Inferior parietal cortex (tissue), 1 donor: ENCODE measurements at regions not wholly inside any gene's neighbourhood (a gene's known extent, or its start where the extent isn't known, plus 50 kb on each side); places are given as distances from the start of the nearest gene placed in this dataset.
"Not testable (repeated sequence)": the region's sequence is repeated elsewhere in the genome, so short reads cannot be mapped to it uniquely, and the experiment has no call there.

Source experiments
- DNase-seq: peaks from one replicate; pipeline ENCODE4 v3.0.0-alpha.2; 2016; ENCODE audit errors: extremely low spot score

DNA sequence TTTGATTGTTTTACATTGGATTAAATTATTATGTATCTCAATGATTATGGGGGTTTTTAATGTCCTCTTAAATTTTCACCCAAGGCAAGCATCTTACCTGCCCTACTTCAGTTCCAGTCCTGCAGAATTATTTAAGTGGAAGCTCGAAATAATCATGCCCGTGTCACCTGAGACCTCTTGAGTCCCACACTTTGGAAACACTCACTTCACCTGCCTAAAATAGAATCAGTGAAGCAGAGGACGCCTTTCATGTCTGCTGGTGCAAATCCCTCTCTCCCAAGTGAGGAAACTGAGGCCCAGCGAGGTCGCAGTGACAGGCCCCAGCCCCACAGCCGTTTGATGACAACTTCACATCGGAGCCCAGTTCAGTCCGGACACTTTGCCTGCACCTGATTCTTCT is 284.6 kb downstream of the C16orf95 start:
- DNase-seq: no peak

DNA sequence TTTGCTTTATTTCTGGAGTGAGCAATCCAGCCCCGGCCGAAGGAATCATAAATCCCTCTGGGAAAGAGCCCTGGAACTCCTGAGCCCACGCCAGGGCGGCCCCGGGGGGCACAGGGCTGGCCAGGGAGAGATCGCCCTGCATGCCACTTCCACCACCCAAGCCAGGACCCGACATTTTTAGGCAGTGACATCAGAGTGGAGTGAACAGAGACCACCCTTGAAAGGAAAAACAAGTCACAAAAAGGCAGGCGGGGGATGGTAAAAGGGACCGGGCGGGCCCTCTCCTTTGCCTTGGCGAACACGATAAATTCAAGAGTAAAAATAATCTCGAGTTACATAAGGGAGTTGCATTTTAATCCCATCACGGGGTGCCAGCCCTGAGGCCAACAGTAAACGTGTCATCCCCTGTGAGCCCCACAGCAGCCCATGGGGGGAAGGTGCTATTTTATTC is 284.1 kb downstream of the C16orf95 start:
- no peak for DNase-seq

DNA sequence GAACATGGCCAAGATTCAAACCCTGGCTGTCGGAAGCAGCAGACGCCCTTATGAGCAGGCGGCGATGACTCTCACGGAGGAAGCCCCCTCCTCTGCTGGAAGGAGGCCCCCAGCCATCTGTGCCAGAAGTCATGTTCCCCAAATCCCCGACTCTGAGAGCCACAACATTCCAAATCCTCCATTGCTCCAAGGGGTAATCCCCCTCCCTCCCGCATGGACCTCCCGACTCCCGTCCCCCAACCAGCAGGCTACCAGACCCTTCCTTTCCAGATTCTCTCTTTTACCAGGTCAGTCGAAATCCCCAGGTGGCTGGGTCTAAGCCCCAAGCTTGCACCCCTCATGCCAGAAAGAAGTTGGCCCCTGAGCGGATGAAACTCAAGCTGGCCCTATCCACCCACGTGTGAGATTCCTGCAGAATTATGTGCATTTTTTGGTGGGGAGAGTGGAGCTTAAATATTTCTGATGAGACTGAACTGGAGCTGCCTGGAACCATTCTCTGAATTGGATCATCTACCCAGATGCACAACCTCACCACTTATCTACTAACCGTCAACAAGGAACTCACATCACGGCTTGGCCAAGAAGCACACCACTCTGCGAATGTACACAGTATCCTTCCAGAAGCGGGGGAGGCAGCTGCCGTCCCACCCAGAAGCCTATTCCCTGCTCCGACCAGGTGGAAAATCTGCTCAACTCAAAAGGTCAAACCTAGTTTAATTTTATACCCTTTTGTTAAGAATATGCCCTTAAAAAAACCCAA is 283.5 kb downstream of the C16orf95 start:
- no peak for DNase-seq

DNA sequence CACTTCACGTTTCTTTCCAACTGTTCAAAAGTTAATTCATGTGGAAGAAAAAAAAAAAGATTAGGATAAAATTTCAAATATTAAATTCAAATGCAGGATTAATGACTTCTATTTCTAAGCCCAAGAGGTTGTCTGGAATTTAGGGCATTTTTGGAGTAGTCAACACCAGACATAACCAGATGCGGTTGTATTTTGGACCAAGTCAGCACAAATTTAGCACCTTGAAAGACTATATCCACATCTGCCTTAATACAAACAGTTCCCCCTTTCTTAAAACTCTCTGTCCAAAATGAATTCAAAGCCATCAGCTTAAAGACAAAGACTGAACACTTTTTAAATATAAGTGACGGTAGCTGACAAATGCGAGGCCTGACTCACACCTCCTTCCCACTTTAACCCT is 282.9 kb downstream of the C16orf95 start:
- DNase-seq: no peak

DNA sequence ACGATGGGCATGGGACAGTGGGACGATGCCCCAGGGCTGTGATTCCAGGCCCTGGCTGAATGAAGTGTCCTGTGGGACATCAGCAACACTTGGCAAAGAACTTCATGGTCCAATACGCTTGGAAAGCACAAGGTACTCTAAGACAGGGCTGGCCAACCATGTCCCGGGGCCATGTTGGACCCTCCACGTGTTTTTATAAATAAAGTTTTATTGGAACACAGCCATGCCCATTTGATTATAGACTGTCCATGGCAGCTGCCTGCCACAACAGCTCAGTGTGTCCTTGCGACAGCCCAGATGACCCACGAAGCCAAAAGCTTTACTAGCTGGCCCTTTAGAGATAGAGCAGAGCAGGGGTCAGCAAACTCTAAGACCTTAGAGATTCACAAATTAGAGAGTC is 282.1 kb downstream of the C16orf95 start:
- DNase-seq: no peak

DNA sequence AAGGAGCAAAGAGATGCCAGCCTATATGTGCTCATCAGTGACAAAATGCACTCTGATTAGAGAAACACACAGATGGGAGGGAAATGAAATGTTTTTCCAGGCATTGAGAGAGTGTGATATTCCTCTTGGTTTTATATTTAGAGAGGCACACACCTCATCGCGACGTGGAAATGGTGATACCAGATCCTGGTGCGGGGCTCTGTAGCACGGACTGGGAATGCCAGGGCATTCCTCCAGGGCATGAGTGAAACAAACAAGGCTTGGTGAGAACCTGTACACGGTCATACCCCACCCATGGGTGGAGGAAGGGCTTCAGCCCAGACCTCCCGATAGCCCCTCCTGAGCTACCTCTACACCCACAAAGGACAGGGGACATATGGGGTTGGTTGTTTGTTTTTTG is 280.2 kb downstream of the C16orf95 start:
- no peak for DNase-seq

DNA sequence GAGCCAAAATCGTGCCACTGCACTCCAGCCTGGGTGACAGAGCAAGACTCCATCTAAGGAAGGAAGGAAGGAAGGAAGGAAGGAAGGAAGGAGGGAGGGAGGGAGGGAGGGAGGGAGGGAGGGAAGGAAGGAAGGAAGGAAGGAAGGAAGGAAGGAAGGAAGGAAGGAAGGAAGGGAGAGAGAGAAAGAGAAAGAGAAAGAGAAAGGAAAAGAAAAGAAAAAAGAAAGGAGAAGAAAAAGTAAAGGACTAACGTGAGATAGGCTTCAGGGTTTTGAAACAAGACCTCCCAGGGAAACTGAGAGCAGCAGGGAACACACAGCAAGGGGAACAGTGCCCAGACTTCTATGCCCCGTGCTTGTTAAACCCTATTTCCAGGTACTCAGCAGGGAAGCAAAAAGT is 278.7 kb downstream of the C16orf95 start:
- not testable (repeated sequence) for DNase-seq

DNA sequence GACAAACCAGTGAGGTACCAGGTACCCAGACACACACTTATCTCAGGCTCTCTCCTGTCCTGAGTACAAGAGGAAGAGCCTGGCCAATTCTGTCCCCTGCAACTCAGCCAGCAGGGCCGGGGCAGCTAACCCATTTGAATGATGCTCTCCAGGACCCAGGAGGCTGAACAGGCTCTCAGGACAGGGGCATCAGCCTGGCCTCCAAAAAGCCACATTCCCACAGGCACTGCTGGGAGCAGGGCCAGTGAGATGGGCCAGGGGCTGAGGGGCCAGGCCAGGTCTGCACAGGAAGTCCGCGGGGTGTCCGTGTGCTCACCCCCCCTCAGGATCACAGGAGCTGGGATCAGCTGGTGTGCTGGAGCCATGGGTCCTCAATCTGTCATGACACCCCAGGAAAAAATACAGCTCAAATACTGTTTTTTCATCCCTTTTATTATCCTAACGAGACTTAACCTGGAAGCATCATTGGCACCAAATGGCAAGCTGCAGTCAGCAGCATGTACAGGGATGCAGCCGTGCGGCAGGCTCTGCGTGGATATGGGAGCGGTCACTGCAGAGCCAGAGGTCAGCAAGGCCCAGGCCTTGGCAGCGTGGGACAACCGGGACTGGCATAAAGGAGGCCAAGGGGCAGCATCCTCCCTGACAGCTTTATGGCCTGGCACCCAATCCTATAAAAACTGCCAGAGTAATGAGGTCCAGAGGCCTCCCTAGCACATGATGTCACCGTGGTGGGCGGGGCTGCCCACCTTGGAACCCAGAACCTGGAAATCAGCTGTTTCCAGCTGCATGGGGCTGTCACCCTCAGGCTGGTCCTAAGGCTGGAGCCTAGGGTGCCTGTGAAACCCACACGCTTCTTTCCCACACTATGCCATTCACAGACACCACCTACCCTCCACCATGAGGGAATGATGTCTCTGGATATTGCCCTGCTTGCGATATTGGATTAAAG is 276.7 kb downstream of the C16orf95 start:
- DNase-seq: no peak

DNA sequence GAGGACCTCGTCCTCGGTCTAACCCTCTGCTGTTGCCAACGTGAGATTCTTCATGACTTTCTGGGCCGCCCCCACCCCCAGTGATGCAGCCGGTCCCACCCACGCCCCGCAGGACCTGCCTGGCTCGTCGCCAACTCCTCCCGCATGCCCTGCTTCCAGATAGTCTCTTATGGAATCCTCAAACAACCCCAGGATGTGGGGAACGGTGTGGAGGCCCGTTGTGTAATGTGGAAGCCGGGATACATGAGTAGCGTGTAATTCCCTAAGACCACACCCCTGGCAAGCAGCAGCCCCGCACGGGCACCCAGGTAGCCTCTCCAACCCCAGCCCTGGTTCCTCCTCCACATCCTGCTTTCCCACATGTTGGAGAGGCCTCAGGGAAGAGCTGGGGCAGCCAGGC is 275.9 kb downstream of the C16orf95 start:
- no peak for DNase-seq

DNA sequence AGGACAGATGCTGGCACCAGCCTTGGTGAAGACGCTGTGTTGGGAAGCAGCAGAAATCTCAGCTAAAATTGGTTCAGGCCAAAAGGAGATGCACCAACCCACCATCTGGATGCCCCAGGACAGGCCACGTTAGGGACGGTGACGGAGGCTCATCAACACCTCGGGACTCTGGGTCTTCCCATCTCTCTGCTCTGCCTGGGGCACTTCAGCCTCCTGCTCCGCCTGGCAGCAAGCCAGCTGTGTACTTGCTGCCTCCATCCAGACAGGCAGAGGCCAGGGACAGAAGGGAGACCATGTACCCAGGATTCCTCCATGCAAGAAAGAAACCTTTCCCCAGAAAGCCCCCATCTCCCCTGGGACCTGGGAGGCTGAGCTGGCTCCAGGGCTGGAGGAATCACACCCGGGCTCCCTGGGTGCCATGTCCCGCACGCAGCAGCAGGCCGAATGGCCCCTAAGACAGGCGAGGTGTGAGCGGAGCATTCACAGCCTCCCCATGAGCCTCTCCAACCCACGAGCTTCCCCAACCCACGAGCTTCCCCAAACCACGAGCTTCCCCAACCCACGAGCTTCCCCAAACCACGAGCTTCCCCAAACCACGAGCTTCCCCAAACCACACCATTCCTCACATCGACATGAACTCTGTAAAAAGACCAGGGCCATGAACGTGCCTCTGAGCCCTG is 274.5 kb downstream of the C16orf95 start:
- DNase-seq: no peak

DNA sequence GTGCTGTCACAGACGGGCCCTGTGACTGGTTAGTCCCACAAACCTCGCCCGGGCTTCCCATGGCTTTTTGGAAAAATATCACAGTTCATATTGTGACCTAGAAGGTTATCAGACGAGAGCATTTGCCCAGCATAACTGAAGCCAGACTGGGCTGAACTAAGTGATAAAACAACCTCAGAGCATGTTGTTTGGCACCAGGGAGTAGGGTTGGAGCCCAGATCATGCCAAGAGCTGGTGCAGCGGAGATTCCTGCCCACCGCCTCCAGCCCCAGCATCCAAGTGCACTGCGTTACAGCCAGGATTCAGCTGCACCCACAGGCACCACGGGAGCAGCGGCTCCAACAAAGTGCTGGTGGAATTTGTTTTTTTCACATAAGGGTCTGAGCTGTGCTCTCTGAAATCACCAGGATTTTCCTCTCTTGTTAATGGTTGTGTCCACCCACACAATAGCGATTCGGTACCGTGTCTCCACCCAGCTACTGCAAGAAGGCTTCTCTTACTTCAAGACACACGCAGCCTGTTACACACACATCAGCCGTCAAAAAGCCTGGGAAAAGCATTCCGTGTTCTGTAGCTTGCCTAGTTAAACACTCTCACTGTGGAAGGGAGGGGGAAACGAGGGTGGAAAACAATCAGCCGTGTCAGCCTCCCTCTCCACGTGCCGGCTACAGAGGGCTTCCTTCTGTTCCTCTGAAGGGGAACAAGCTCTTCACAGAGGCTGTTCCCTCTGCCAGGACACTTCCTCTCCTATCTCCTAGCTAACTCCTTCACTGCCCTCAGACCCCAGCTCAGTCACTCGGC is 273.8 kb downstream of the C16orf95 start:
- DNase-seq: peak; percentile 20

DNA sequence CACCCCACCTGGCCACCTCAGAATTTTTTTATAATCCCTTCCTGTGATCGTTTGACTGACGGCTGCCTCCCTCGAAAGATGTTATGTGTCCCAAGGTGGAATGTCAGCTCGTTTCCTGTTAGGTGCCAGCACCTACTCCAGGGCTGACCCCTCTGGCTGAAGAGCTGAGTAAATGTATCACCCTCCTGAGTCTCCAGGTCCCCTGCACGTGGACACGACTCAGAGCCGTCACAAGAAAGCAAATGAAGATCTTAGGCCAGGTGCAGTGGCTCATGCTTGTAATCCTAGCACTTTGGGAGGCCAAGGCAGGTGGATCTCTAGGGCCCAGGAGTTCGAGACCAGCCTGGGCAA is 273.2 kb downstream of the C16orf95 start:
- DNase-seq: no peak

DNA sequence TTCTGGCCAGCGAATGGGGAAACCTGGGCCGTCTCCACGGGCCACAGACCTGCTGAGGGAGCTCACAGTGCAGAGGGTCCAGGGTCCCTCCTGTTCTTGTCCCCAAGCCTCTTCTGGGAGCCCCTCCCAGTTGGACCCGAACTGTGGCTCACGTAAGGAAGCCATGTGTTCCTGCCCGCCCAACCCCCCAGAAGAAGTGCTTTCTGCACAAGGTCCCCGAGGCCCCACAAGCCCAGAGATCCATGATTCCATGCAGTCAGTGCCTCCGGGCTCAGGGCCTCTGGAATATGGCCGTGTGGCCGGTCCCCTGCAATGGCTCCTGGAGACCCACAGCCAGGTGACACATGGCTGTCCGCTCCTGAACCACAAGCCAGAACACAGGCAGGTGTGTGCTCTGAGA is 272.4 kb downstream of the C16orf95 start:
- no peak for DNase-seq

DNA sequence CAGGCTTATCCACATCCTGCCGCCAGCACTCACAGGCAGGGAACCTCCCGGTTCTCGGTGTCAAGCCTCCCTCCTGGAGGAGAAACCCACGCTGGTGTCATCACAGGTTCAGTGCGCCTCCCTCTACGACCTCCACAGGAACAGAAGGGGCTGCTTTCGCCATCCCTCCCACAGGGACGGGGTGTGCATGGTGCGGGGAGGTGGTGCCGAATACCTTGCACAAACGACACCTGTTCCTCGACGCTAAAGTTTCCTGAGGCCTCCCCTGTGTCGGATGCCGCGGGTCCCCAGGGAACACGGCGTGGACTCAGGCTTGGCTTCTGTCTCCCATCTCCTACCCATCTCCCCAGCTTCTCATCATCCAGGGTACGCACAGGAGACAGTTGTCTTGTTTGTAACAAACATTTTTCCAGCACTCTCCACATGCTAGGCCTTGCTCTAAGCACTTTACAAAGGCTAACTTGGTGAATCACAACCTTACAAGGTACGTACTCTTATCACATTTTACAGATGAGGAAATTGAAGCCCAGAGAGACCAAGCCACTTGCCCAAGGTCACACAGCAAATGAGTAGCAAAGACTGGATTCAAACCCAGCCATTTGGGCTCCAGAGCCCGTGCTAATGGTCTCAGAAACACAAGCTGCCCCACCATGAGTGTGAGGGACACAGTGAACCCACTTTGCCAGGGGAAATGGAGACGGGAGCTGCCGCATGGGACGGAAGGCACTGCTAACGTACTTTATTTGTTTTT is 271.6 kb downstream of the C16orf95 start:
- no peak for DNase-seq

DNA sequence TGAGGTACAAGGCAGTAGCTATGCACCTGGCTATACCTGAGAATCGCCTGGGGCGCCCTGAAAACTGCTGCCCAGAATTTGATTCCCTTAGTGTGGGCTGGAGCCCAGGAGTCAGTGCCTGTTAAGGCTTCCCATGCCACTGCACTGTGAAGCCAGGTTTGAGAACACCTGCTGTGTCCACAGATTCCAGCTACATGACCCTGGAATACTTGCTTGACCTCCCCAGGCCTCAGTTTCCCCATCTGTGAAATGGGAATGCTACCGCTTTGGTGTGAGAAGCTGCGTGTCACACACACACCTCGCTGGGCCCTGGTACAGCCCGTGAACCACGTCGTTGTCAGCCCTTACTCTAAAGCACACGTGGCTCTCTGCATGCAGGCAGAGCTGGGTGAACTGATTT is 271.0 kb downstream of the C16orf95 start:
- DNase-seq: no peak

DNA sequence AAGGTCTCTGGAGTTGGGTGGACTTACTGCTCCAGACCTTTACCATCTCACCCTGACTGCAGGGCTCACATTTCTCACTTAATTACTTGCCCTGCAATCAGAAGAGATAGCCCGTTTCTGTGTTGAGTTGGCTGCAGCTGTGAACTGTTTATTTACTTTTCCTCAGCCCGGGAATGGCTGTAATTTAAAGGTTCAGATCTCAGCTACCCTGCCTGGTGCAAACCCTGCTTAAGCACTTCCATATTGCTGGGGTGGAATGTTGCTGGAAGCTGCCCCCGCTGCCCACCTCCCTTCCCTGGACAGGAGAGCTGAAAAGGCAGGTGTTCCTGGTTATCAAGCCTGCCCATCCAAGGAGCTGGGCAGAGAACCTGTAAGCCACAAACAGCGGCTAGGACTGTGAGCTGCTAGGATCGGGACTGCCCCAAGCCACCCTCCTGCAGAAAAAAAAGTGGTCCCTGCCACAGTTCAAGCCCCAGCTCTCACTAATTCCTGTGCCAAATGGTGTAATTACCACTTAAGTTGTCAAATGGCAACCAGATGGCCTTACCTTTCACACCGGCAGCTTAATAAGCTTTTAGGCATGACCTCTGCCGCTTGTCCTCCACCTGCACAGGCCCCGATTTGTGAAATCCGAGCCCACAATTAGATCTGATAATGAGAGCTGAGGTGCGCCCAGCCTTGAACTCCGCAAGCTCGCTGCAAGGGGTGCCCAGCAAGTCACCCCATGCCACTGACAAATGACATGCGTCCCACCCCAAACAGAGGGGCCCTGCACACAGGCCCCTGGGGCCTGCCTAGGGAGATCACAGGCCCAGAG is 269.8 kb downstream of the C16orf95 start:
- DNase-seq: no peak

DNA sequence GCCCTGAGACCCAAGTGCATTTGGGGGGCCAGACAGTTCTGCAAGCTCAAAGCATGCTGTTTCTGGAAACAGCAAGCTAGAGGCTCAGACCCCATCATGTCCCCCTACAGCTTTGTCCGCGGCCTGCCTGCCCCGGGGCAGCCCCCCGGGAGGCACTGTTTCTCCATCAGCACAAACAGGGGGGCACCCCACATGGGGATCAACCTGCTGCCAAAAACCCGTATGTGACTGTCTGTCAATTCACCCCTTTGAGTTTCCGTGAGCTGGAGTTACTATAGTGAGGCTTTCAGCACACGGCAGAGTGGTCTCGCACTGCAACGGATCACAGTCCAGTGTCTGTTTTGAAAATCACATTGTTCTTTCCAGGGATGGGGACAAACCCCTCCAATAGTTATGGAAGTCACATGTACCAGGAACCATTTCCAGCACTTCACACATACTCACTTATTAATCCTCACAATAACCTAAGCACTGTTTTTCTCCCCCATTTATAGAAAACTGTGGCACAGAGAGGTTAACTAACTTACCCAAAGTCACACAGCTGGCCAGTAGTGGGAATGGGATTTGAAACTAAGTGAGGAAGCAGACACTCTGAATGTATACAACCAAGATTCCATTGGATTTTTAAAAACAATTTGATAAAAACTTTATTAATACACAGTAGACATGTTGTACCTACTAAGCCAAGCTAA is 269.0 kb downstream of the C16orf95 start:
- no peak for DNase-seq

DNA sequence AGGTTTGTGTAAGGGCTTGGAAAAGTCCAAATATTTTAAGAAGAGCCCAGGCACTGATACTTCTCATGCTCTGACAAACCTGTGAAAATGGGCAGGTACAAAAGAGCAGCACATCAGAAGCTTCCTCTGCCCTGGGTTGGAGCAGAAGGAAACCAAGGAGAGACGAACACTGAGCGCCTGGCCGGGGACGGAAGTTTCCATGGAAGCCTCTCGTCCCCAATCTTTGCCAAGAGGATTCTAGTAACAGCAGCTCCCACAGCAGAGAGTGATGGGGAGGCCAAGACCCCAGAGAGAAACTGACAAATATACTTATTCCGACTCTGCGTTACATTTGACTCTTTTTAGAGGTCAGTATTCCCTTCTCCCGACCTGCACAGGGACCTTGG is 268.5 kb downstream of the C16orf95 start:
- no peak for DNase-seq

DNA sequence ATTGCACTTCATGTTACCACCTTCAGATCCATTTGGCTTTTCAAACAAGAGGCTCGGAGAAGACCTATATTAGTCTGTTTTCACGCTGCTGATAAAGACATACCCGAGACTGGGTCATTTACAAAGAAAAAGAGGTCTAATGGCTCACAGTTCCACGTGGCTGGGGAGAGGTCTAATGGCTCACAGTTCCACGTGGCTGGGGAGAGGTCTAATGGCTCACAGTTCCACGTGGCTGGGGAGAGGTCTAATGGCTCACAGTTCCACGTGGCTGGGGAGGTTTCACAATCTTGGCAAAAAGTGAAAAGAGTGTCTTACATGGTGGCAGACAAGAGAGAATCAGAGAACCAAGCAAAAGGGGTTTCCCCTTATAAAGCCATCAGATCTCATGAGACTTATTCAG is 268.0 kb downstream of the C16orf95 start:
- not testable (repeated sequence) for DNase-seq
